HepG2 (cell line): ENCODE measurements at regions not wholly inside any gene's neighbourhood (a gene's known extent, or its start where the extent isn't known, plus 50 kb on each side); places are given as distances from the start of the nearest gene placed in this dataset.

Experiments used
- ATAC-seq: fragments of 200-7000 bp; cut with Tn5 transposase; 3 replicates; pipeline ENCODE4 v1.9.1; 2020; ENCODE audit warnings: mild to moderate bottlenecking, moderate library complexity
- BruUV-seq: library from RNA; stranded (reverse); fragments of 400-500 nt; replicated peaks from 2 replicates; lab custom pipeline; 2021; lab: Mats Ljungman, UMichigan
- CTCF ChIA-PET: fragments of 300-600 bp; formaldehyde crosslinking; extraction: SDS; loops from one replicate; lab custom pipeline; 2021; ENCODE audit warnings: low total read pairs, inconsistent platforms, low intra/inter-chr PET ratio; lab: Yijun Ruan, JAX
- POLR2A ChIA-PET: fragments of 350-600 bp; sonication (Branson Sonifier 250); formaldehyde crosslinking; loops from one replicate; lab custom pipeline; 2020; ENCODE audit warnings: antibody characterized with exemption, inconsistent platforms; lab: Yijun Ruan, JAX
- DNase-seq: peaks from one replicate; pipeline ENCODE4 v3.0.0-alpha.2; 2015; ENCODE audit warnings: low spot score
- FAIRE-seq: peaks from 3 replicates; lab custom pipeline; 2011; peaks lifted over from hg19 to GRCh38; lab: Jason Lieb, UNC
- H2AFZ ChIP-seq: one replicate; pipeline ENCODE4 v1.6.1; 2011; ENCODE audit warnings: low read length, inconsistent platforms
- H3K27ac ChIP-seq: fragments of 300-600 bp; 3 replicates; pipeline ENCODE4 v1.8.0; 2011; ENCODE audit warnings: mixed run types, mild to moderate bottlenecking, mixed read lengths, low read length, inconsistent platforms; ENCODE audit not compliant: insufficient read depth; ENCODE audit errors: extremely low read length
- H3K27me3 ChIP-seq, 2 experiments: fragments of 200-600 bp in 1 of 2; 2 replicates in 1 of 2; 3 replicates in 1 of 2; pipeline versions ENCODE4 v1.6.0 to v1.8.0; 2011; ENCODE audit warnings: low read length in 2 of 2, mild to moderate bottlenecking in 2 of 2, moderate library complexity in 2 of 2, inconsistent platforms in 1 of 2; ENCODE audit not compliant: insufficient read depth in 2 of 2, control insufficient read depth in 1 of 2
- H3K36me3 ChIP-seq, 2 experiments: fragments of 200-600 bp in 1 of 2; replicated peaks in 1 of 2; 2 replicates in 1 of 2; 3 replicates in 1 of 2; pipeline versions ENCODE4 v1.5.1 to v1.8.0; 2011; ENCODE audit warnings: low read length in 2 of 2, inconsistent platforms in 1 of 2; ENCODE audit not compliant: insufficient read depth in 2 of 2, control insufficient read depth in 1 of 2
- H3K4me1 ChIP-seq: 2 replicates; pipeline ENCODE4 v1.5.1; 2012; ENCODE audit warnings: low read length, inconsistent platforms; ENCODE audit not compliant: insufficient read depth
- H3K4me2 ChIP-seq: 2 replicates; pipeline ENCODE4 v1.6.0; 2011; ENCODE audit warnings: low read depth, low read length, inconsistent platforms
- H3K4me3 ChIP-seq, 3 experiments: fragments of 200-600 bp in 1 of 3; sonication (generic), shearing (Covaris generic) in 1 of 3; replicated peaks in 1 of 3; 2 replicates each; pipeline ENCODE4 v1.5.1; 2011 to 2016; ENCODE audit warnings: low read length in 3 of 3, inconsistent platforms in 2 of 3, low read depth in 2 of 3, mild to moderate bottlenecking in 2 of 3, control low read depth in 1 of 3, mixed read lengths in 1 of 3; ENCODE audit not compliant: insufficient read depth in 1 of 3
- H3K79me2 ChIP-seq: one replicate; pipeline ENCODE4 v1.6.1; 2011; ENCODE audit warnings: low read length, inconsistent platforms; ENCODE audit not compliant: insufficient read depth
- H3K9ac ChIP-seq: 2 replicates; pipeline ENCODE4 v1.6.0; 2011; ENCODE audit warnings: mild to moderate bottlenecking, low read depth, low read length, inconsistent platforms; ENCODE audit not compliant: insufficient read depth
- H3K9me3 ChIP-seq: 2 replicates; pipeline ENCODE4 v1.5.1; 2012; ENCODE audit warnings: mild to moderate bottlenecking, low read length
- H4K20me1 ChIP-seq: 2 replicates; pipeline ENCODE4 v1.6.0; 2011; ENCODE audit warnings: inconsistent platforms, mild to moderate bottlenecking, low read length, moderate library complexity; ENCODE audit not compliant: insufficient read depth
- LCORL ChIP-seq, 2 experiments: fragments of 450-650 bp in 1 of 2; sonication (generic) in 1 of 2; formaldehyde crosslinking in 1 of 2; IDR thresholded peaks; 2 replicates each; pipeline versions ENCODE4 v1.5.0 to v1.6.1; 2017 to 2020; ENCODE audit warnings: antibody characterized with exemption in 1 of 2, missing genetic modification reagents in 1 of 2
- MTA1 ChIP-seq: sonication (generic); formaldehyde crosslinking; IDR thresholded peaks from 2 replicates; pipeline ENCODE4 v1.4.0; 2020; ENCODE audit warnings: missing genetic modification reagents, mild to moderate bottlenecking, borderline replicate concordance
- ZNF431 ChIP-seq: sonication (generic); formaldehyde crosslinking; IDR thresholded peaks from 2 replicates; pipeline ENCODE4 v1.9.0; 2022; ENCODE audit warnings: missing genetic modification reagents, low read depth, mild to moderate bottlenecking, borderline replicate concordance
- WGBS: methylation state at CpG from one replicate; pipeline ENCODE4 v1.1.6; 2017; ENCODE audit warnings: low lambda C conversion rate; 5-methylcytosine and 5-hydroxymethylcytosine counted together
- in situ Hi-C: cut with HindIII; loops from 2 replicates; pipeline ENCODE4 v1.10.0; 2017; ENCODE audit warnings: low pct_unique_long_range_greater_than_20kb; ENCODE audit not compliant: extremely low pct_ligation_motif_present
- intact Hi-C: fragments of 100-400 bp; cut with micrococcal nuclease; formaldehyde crosslinking; loops from one replicate; pipeline ENCODE4 v1.10.0; 2022; ENCODE audit not compliant: unreplicated experiment
- TF ChIP-seq, protein P1 (sequence below): sonication (generic); formaldehyde crosslinking; IDR thresholded peaks from 2 replicates; pipeline ENCODE4 v1.9.0; 2022; ENCODE audit warnings: missing genetic modification reagents, mild to moderate bottlenecking, borderline replicate concordance

DNA sequence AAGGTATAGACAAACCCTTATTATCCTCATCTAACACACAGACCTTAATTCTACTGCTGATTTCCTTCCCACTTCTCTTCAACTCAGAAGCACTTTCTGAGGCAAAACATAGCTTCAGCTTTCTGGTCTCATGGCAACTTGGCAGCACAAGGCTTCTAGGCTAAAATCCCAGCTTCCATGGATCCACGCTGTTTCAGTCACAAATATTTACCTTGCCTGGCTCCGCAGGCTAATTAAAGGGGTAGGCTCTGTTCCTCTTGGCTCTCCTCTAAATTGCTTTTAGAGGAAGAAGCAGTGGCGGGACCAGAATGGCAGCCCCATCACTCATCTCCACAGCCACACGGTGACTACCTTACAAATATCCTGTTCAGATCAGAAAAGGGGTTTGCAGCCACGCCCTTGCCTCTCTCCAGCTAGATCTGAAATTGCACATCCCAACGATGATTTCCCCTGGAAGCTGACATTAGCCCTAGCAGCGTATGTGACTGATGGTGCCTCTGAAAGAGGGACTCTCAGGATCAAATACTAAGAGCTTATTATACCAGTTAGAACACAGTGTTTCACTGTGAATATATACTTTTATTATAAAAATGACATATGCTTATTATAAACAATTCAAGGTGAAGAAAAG, 221.5 kb upstream of the NUDT4 start:
- ChIA-PET CTCF (no interaction called here), POLR2A (no interaction called here)
- Histone ChIP-seq H2AFZ (peak overlapping the region; percentile 56), H3K36me3 (no peaks in the 10 kb centered on the region), H3K79me2 (no peaks in the 10 kb centered on the region), H3K9me3 (no peaks in the 10 kb centered on the region), H3K9ac (no peak overlapping the region), H3K4me2 (peak overlapping the region; percentile 62), H4K20me1 (no peaks in the 10 kb centered on the region), H3K4me1 (peaks cover 31% of the 10 kb centered on the region), H3K27ac (no peak overlapping the region), H3K4me3 (no peak overlapping the region), H3K27me3 (peaks cover 0 to 2% of the 10 kb centered on the region in 2 experiments; a peak in 1 of 5 replicates)
- in situ Hi-C loops = no loop called here
- no peak for DNase-seq
- FAIRE-seq = peak; percentile 44
- intact Hi-C loops = no loop called here
- no TSS peak for BruUV-seq
- TF ChIP-seq, protein P1, sequence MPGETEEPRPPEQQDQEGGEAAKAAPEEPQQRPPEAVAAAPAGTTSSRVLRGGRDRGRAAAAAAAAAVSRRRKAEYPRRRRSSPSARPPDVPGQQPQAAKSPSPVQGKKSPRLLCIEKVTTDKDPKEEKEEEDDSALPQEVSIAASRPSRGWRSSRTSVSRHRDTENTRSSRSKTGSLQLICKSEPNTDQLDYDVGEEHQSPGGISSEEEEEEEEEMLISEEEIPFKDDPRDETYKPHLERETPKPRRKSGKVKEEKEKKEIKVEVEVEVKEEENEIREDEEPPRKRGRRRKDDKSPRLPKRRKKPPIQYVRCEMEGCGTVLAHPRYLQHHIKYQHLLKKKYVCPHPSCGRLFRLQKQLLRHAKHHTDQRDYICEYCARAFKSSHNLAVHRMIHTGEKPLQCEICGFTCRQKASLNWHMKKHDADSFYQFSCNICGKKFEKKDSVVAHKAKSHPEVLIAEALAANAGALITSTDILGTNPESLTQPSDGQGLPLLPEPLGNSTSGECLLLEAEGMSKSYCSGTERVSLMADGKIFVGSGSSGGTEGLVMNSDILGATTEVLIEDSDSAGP (CRISPR knock-in tag) = peak; percentile 19; the same call in 1 of the 2 replicates
- TF ChIP-seq MTA1 (CRISPR knock-in tag) = no peak
- WGBS = 32% methylated on average over 7 of the region's 7 CpGs
- no peak; the same call in 2 of the 3 replicates for ATAC-seq

GRCh38 chr12:93157279-93157678, 220.4 kb upstream of the NUDT4 start:
- DNase-seq (no peak), FAIRE-seq (no peak), ATAC-seq (no peak)
- no peak overlapping the region for H3K27ac ChIP-seq
- H2AFZ ChIP-seq = no peak overlapping the region
- no peak overlapping the region for H3K4me2 ChIP-seq
- no peaks in the 10 kb centered on the region for H3K9me3 ChIP-seq
- ChIA-PET POLR2A (no interaction called here), CTCF (no interaction called here)
- no peaks in the 10 kb centered on the region for H3K36me3 ChIP-seq
- no peaks in the 10 kb centered on the region for H4K20me1 ChIP-seq
- H3K4me3 ChIP-seq = no peak overlapping the region
- no peak overlapping the region for H3K9ac ChIP-seq
- WGBS = 0% methylated on average over 1 of the region's 1 CpG
- BruUV-seq = no TSS peak
- H3K27me3 ChIP-seq = peaks cover 0 to 2% of the 10 kb centered on the region in 2 experiments; a peak in 1 of 5 replicates
- in situ Hi-C loops (no loop called here), intact Hi-C loops (no loop called here)
- H3K4me1 ChIP-seq = peaks cover 24% of the 10 kb centered on the region
- no peak for TF ChIP-seq LCORL (IDR thresholded peaks at IDR 0.05)
- TF ChIP-seq LCORL (CRISPR knock-in tag; IDR thresholded peaks at IDR 0.05) = no peak
- 0 out of 2 replicates have a peak, but pooled peaks have one; percentile 70 for TF ChIP-seq ZNF431
- no peaks in the 10 kb centered on the region for H3K79me2 ChIP-seq
